Pancreas (tissue), 10 donors: ENCODE measurements at regions not wholly inside any gene's neighbourhood (a gene's known extent, or its start where the extent isn't known, plus 50 kb on each side); places are given as distances from the start of the nearest gene placed in this dataset.

Experiments
- ATAC-seq, 4 donors: fragments of 200-7000 bp; cut with Tn5 transposase; one replicate each; pipeline versions ENCODE4 v1.8.0 to v1.9.1; 2020; ENCODE audit warnings: mild to moderate bottlenecking in 4 of 4, moderate library complexity in 4 of 4
- DNase-seq, 6 donors: peaks; one replicate each; pipeline ENCODE4 v3.0.0-alpha.2; 2020
- FAIRE-seq: peaks from 2 replicates; lab custom pipeline; 2012; peaks lifted over from hg19 to GRCh38; lab: Jason Lieb, UNC
- H3K27ac ChIP-seq, 4 donors: fragments of 200-600 bp; sonication (generic); 1 replicate in 3 of 4; 2 replicates in 1 of 4; pipeline versions ENCODE4 v1.5.0 to v1.8.0; 2020
- H3K27me3 ChIP-seq, 4 donors: fragments of 200-600 bp; one replicate each; pipeline ENCODE4 v1.8.0; 2021
- H3K36me3 ChIP-seq, 3 donors: fragments of 200-600 bp; sonication (generic) in 1 of 3; one replicate each; pipeline versions ENCODE4 v1.5.0 to v1.8.0; 2020 to 2021
- H3K4me1 ChIP-seq, 3 donors: fragments of 200-600 bp; one replicate each; pipeline ENCODE4 v1.8.0; 2021
- H3K4me3 ChIP-seq, 4 donors: fragments of 200-600 bp; sonication (generic) in 2 of 4; one replicate each; pipeline versions ENCODE4 v1.5.0 to v1.8.0; 2020 to 2021
- H3K9me3 ChIP-seq, 4 donors: fragments of 200-600 bp; one replicate each; pipeline ENCODE4 v1.8.0; 2021
- CTCF ChIP-seq, 4 donors: fragments of 200-600 bp; sonication (generic) in 3 of 4; IDR thresholded peaks; one replicate each; pipeline versions ENCODE4 v1.5.0 to v1.8.0; 2021; ENCODE audit warnings: antibody characterized with exemption in 4 of 4
- WGBS, 2 donors: extraction: QIAGEN DNeasy Blood & Tissue Kit; methylation state at CpG; one replicate each; pipeline ENCODE4 v1.1.7; 2013; 5-methylcytosine and 5-hydroxymethylcytosine counted together
- intact Hi-C, 3 donors: fragments of 100-400 bp; cut with DNase I; formaldehyde crosslinking; loops; one replicate each; pipeline versions ENCODE4 v1.11.1 to v1.14.2; 2022
- donor health status: healthy with polysubstance abuse.
- donor health status: DM: no; HTN: no; CAD: no; lungs with moderate emphysema.
- donor health status: DM: no; HTN: no; CAD: no.
- donor health status: control.
- donor health status: control.
- donor health status: Bipolar disorder and iron deficiency.
- donor health status: DM: yes; HTN: yes; CAD: no.
- donor health status: DM: no; HTN: no; CAD: no.
- donor health status: DM: no; HTN: no; CAD: no.
- donor health status: DM: yes; HTN: yes; CAD: no.

- DNase-seq (no peak), ATAC-seq (no peak), FAIRE-seq (no peak)
- Histone ChIP-seq H3K4me3 (no peak overlapping the region), H3K9me3 (no peaks in the 10 kb centered on the region), H3K27me3 (no peaks in the 10 kb centered on the region), H3K4me1 (no peaks in the 10 kb centered on the region), H3K36me3 (no peaks in the 10 kb centered on the region), H3K27ac (no peak overlapping the region)
- TF ChIP-seq CTCF (IDR thresholded peaks at IDR 0.05): no peak
- 26% methylated on average over 5 of the region's 5 CpGs for WGBS, 2 donors
- intact Hi-C loops: no loop called here
Observed at GRCh38 chr6:95143408-95144180, 433.7 kb upstream of the MANEA start.

GRCh38 chr6:95145457-95145856 lies 431.9 kb upstream of the MANEA start:
- intact Hi-C loops: no loop called here
- Histone ChIP-seq H3K9me3 (no peaks in the 10 kb centered on the region), H3K4me1 (no peaks in the 10 kb centered on the region), H3K27ac (no peak overlapping the region), H3K4me3 (no peak overlapping the region), H3K36me3 (no peaks in the 10 kb centered on the region), H3K27me3 (no peaks in the 10 kb centered on the region)
- FAIRE-seq (no peak), ATAC-seq (no peak), DNase-seq (no peak)
- no peak for TF ChIP-seq CTCF (IDR thresholded peaks at IDR 0.05)
- WGBS, 2 donors: 14 to 18% methylated on average over 1 of the region's 1 CpG

- intact Hi-C loops: no loop called here
- H3K27ac ChIP-seq: no peak overlapping the region
- TF ChIP-seq CTCF (IDR thresholded peaks at IDR 0.05): no peak
- FAIRE-seq: no peak
- H3K4me1 ChIP-seq: no peaks in the 10 kb centered on the region
- DNase-seq: no peak
- H3K4me3 ChIP-seq: no peak overlapping the region
- no peaks in the 10 kb centered on the region for H3K9me3 ChIP-seq
- no peaks in the 10 kb centered on the region for H3K36me3 ChIP-seq
- no peak for ATAC-seq
- H3K27me3 ChIP-seq: no peaks in the 10 kb centered on the region
Observed at GRCh38 chr6:95159557-95159956, 417.8 kb upstream of the MANEA start.

- no peak for TF ChIP-seq CTCF (IDR thresholded peaks at IDR 0.05)
- no peaks in the 10 kb centered on the region for H3K9me3 ChIP-seq
- no peaks in the 10 kb centered on the region for H3K27me3 ChIP-seq
- DNase-seq (no peak), FAIRE-seq (no peak), ATAC-seq (no peak)
- intact Hi-C loops: no loop called here
- H3K4me1 ChIP-seq: no peaks in the 10 kb centered on the region
- no peaks in the 10 kb centered on the region for H3K36me3 ChIP-seq
- WGBS, 2 donors: 41 to 72% methylated on average over 2 of the region's 2 CpGs
- no peak overlapping the region for H3K27ac ChIP-seq
- H3K4me3 ChIP-seq: no peak overlapping the region
Observed at GRCh38 chr6:95169775-95170174, 407.6 kb upstream of the MANEA start.

- no peak for TF ChIP-seq CTCF (IDR thresholded peaks at IDR 0.05)
- FAIRE-seq: no peak
- no peak for ATAC-seq
Observed at GRCh38 chr6:95175927-95176675, 401.2 kb upstream of the MANEA start.

More at GRCh38 chr6:95175927-95176675, 401.2 kb upstream of the MANEA start:
- 52 to 71% methylated on average over 4 of the region's 4 CpGs for WGBS, 2 donors
- H3K27me3 ChIP-seq: no peaks in the 10 kb centered on the region
- no peak overlapping the region for H3K27ac ChIP-seq
- intact Hi-C loops: no loop called here
- H3K4me1 ChIP-seq: no peaks in the 10 kb centered on the region
- no peaks in the 10 kb centered on the region for H3K9me3 ChIP-seq
- no peaks in the 10 kb centered on the region for H3K36me3 ChIP-seq
- H3K4me3 ChIP-seq: no peak overlapping the region
- DNase-seq: no peak
